NCI-H69 (cell line): ENCODE measurements at regions not wholly inside any gene's neighbourhood (a gene's known extent, or its start where the extent isn't known, plus 50 kb on each side); places are given as distances from the start of the nearest gene placed in this dataset.
A peak's percentile ranks its signal among the peaks of the same experiment; 100 is the strongest.

Source experiments
- DNase-seq: peaks from one replicate; lab custom pipeline; 2025; lab: John Stamatoyannopoulos, UW

DNA sequence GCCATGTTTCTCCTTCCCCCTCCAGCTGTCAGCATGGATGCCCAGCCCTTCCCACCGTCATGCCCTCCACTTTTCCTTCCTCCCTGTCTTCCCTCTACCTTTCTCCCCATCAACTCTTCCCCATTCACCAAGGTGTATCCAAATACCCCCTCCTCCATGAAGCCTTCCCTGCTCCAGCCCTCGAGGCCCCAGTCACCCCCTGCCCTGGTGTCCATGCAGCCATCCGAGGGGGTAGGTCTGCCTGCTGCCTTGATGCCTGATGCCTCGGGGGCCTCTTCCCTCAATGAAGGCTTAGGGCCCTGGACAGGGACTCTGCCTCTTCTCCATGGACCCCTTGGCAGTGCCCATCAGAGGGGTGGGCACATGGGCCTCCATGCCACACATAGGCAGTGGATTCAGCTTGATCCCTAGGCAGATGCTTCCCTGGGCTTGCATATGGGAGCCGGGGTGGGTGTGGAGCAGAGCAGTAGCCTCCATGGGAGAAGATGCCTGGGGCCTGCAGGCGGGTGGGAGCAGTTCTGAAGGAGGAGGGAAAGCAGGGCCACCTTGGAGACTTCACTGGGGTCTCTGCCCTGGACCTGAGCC lies 795.8 kb downstream of the BRD1 start:
- DNase-seq: no peak

DNA sequence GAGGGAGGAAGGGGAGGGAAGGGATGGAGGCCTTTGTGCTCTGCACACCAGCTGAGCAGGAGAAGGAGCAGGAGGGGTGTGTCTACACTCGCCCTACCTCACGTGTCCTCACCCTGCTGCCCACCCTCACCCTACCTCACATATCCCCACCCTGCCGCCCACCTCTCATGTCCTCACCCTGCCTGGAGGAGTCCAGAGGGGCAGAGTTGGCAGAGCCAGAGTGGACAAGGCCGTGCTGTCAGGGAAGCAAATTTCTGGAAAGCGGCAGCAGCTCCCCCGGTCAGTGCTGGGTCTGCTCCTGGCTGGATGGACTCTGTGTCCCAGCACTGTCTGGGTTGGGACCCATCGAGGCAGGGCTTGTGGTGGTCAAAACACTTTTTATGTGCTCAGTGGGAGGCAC lies 799.6 kb downstream of the BRD1 start:
- DNase-seq: no peak

GRCh38 chr22:49027368-49027670 lies 800.4 kb downstream of the BRD1 start:
- DNase-seq: no peak

DNA sequence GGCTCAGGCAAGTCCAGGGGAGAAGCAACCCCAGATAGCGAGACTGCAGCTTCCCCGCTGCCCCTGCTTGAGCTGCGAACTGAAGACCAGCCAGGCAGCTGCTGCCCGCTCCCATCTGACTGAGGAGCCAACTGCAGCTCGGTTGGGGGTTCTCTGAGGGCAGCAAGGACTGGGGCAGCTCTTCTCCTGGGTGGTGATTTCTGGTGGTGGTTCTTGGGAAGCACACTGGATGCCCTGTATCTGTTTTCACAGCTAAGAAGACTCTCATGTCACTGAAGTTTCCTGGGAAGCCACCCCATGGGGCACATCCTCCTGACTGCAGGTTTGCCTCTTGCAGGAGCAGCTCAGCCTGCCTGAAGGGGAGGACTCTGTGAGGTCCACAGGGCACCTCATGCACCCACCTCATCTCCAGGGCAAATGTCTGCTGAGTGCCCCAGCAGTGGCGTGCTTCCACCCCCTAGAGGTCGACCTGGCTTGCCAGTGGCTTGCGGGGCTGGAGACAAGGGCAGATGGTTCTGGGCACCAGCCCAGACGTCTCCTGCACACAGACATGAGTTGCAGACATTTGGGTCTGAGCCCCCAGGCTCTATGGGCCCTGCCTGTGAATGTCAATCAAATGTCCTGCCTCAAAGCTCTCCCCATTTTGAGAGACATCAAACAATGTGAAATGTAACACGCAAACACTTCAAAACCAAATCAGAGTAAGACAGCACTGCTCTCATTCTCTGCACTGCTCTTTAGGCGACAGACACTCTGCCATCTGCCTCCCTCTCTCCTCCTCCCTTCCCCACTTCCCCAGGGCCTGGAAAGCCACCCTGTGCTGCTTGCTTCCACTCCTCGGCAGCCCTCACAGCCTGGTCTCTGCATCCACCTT lies 800.9 kb downstream of the BRD1 start:
- DNase-seq: peak; percentile 40

- DNase-seq: no peak
Observed at GRCh38 chr22:49025791-49026493, 801.7 kb downstream of the BRD1 start.

DNA sequence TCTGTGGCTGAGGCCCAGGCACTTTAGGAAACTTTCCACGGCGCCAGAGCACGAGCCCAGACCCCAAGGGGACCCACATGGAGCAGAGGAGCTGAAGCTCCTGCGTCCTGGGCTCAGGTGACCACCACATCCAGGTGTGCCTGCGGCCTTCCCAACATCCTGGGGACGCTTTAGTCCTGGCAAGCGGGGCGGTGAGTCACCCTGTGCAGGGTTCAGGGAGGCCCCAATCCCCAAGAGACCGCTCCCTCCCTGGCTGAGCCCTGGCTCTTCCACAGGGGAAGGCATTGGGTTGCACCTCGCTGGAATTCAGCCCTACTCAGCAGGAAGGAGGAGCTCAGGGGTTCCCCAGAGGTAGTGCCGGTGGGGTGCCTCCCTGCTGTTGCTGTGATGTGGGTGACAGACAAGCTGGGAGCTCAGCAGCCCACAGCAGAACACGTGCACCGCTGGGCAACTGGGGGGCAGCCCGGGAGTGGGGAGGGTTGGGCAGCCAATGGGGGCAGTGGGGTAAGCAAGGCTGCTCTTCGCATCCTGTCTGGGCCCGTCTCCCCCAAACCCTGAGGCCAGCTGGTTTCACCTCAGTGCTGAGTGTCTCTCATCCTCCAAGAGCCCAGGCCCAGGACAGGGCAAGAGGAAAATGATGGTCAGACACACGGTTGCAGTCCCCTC lies 802.8 kb downstream of the BRD1 start:
- no peak for DNase-seq

GRCh38 chr22:49023879-49024774 lies 803.5 kb downstream of the BRD1 start:
- DNase-seq: no peak

DNA sequence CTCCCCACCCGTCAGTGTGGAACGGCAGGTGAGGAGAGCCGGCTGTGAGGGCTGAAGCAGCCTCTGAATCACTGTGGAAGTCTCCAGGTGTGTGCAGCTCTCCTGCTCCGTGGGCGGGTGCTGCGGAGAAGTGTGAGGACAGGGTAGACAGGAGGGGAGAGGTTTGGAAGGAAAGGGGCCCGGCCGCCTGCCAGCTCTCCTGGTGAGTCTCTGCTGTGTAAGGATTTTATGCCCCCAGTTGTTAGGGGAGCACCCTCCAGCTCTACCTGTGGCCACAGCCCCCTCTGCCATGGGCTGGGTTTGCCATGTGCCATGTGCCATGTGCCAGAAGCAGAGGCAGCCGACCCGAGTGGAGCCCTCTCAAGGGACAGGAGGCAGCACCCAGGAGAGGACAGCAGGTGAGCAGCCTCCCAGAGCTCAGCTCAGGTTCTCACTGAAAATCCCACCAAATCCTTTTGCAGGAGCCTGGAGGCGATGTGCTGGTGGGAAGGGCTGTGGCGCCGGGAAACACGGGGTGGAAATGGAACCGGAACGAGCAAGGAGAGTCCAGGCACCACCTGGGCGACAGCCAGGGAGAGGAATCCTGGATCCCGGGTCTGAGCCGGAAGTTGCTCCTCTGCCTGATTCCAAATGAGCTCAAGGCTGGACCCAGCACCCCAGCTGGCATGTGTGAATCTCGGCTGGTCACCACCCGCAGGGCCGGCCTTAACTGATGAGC lies 804.4 kb downstream of the BRD1 start:
- no peak for DNase-seq

DNA sequence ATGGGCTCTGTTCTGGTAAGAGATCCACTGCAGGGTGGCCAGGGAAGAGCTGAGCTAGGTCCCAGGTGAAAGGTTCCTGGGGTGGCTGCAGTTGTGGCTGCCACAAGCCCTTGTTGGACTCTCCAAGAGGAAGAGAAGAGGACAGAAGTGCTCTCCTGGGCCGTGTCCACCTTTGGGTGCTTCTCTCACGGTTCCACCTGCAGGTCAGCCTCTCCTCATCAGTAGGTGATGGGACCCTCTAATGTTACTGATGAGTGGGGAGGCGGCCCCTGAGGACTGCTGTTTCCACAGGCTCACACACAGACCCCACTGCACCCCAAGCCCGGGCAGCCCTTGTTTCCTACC lies 804.9 kb downstream of the BRD1 start:
- no peak for DNase-seq

GRCh38 chr22:49021926-49022815 lies 805.5 kb downstream of the BRD1 start:
- no peak for DNase-seq

- no peak for DNase-seq
Observed at GRCh38 chr22:49021131-49021925, 806.3 kb downstream of the BRD1 start.

DNA sequence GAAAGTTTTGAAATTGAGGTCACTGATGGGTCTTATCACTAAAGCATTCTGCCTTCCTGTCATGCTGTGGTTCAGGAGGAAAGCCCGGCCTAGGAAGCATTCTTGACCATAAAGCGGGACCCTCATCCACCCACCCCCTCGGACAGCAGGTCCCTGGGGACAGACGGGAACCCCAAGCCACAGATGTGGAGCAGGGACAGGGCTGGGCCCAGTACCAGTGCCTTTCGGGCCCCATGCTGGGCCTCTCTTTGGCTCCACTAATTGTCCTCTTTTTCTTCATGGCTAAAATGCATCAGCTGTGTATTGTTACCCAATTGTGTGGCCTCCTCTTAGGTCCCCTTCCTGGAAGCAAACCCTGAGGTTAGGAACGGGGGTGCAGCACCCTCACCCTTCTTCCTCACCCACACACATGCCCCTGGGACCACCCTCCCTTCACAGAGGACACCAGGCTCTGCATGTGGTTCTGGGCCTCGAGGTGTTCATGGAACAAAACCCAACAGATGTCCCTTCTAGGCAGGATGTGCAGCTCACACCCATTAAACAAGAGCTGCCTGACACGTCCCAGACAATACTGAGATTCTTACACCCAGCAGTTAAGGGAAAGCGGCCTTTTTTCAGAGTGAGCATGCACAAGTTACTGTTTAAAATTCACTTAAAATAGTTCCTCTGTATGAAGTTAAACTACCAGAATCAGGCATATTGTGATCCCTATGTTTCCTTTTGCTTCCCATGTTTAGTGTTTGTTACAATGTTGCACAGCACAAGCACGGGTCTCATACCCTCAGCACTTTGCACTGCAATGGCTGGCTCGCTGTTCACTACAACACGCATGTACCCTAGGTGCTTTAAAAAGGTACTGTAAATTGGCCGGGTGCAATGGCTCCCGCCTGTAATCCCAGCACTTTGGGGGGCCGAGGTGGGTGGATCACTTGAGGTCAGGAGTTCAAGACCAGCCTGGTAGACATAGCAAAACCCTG lies 807.6 kb downstream of the BRD1 start:
- no peak for DNase-seq

DNA sequence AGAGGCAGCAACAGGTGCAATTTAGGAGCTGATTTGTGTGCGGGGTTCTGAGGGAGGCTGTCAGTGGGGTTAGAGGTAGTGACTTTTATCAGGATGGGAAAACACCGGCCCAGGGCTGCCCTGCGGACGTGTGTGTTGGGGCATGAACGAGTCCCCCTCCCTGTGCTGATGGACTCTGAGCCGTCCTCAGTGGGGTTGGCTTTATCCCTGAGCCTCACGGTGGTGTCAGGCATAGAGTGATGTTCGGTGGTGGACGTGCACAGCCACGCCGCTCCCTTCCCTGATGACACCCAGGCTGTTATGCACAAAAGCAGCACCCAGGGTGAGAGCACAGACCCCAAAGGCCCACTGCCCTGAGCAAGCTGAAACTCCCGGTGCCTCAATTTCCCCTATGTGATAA lies 809.1 kb downstream of the BRD1 start:
- no peak for DNase-seq

GRCh38 chr22:49017482-49018329 lies 810.0 kb downstream of the BRD1 start:
- DNase-seq: peak; percentile 24

GRCh38 chr22:49016909-49017481 lies 810.7 kb downstream of the BRD1 start:
- DNase-seq: no peak

DNA sequence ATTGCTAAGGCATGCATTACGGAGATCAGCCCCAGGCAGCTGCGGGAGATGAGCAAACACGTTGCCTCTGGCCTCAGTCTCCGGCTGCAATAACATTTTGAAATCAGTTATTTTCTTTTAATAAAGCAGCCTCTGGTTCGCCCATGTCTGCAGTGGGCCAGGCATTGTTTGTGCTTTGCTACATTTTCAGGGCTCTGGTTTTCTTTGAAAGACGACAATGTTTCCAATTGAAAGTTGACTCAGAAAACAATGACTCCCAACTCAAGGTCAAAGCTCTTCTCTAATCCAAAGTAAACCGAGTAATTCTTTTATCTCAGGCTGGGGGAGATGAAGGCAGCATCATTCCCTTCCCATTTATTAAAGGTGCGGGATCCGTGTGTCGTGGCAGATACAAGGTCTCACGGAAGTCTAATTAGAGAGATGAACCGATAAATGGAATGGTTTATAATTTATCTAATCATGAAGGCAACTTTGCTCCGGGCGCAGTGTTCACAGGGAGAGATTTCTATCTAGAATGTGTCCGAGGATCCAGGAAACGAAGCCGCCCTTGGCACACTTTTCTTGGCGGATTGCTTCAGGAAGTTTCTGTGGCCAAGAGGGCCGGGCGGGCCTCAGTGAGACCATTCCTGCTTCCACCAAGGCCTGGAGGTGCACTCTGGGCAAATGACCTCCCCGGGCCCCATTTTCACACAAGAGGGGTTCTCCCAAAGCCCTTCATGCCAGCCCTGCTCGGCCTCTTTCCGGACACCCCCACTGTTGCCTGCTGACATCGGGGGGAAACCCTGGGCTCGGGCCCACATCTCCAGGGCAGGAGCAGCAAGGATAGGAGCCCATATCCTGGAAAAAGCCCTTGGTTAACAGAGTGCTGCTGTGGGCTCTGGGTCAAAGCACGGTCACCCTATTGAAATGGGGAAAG lies 811.4 kb downstream of the BRD1 start:
- no peak for DNase-seq
